ENCODE measurements at regions not wholly inside any gene's neighbourhood (a gene's known extent, or its start where the extent isn't known, plus 50 kb on each side); places are given as distances from the start of the nearest gene placed in this dataset.

DNA sequence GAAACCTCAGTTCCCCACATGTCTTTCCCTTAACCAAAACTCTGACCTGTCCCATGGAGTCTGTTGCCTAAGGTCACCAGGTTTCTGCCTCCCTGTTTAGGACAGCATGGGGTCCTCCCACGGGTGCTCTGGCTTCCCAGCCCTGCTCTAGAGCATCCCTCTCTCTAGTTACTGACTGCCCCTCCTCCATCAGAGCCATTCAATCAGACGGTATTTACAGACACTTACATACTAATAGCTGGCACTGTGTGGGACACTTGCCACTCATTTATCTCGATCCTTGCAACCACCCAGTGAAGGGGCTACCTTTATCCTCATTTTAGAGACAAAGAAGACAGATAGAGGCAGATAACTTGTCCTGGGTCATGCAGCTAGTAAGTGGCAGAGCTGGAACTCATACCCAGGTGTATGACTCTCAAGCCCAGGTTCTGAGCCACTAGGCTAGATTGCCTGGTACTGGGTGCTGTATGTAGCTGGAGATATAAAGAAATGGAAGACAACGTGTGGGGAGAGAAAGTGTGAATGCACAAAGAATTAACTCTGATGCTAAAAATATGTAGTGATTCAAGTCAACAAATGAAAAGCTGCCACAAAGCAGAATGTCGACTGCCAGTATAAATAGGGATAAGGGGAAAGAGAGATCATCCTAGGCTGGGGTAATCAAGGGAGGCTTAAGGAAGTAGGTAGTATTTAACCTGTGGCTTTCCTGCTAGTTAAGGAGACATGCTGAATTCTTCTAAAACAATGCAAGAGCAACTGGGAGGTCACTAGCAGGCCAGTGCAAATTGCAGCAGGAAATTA lies 52.5 kb upstream of the PDE8B start:
- H3K4me3 Mint-ChIP-seq, result no peak overlapping the region
- no peaks in the 10 kb centered on the region for H3K4me1 Mint-ChIP-seq (ENCODE audit: unreplicated experiment)
- no peaks in the 10 kb centered on the region for H3K27me3 Mint-ChIP-seq
- no peak for DNase-seq (ENCODE audit: extremely low spot score, unreplicated experiment)
- TF ChIP-seq, protein P1, sequence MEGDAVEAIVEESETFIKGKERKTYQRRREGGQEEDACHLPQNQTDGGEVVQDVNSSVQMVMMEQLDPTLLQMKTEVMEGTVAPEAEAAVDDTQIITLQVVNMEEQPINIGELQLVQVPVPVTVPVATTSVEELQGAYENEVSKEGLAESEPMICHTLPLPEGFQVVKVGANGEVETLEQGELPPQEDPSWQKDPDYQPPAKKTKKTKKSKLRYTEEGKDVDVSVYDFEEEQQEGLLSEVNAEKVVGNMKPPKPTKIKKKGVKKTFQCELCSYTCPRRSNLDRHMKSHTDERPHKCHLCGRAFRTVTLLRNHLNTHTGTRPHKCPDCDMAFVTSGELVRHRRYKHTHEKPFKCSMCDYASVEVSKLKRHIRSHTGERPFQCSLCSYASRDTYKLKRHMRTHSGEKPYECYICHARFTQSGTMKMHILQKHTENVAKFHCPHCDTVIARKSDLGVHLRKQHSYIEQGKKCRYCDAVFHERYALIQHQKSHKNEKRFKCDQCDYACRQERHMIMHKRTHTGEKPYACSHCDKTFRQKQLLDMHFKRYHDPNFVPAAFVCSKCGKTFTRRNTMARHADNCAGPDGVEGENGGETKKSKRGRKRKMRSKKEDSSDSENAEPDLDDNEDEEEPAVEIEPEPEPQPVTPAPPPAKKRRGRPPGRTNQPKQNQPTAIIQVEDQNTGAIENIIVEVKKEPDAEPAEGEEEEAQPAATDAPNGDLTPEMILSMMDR (conservative IDR thresholded peaks at IDR 0.05), result no peak
- H3K36me3 Mint-ChIP-seq, result no peaks in the 10 kb centered on the region
- H3K9me3 Mint-ChIP-seq, result no peaks in the 10 kb centered on the region
- H3K27ac Mint-ChIP-seq, result no peak overlapping the region

DNA sequence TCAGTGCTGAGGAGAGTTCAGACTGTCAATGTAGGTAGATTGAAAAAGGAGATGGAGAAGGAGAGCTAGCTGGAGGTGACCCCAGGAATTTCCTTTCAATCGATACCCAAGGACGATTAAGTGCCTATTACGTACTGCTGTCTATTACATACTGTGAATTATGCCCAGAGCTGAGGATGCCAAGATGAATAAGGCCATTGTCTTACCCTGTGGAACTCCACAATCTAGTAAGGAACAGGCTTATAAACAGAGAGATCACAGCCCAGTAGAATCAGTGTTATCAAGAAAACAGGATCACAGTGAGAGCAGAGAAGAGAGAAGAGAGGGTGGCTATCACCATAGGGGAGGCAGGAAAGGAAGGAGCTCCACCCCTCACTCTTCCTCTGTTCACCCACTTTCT lies 54.1 kb upstream of the PDE8B start:
- DNase-seq (ENCODE audit: extremely low spot score, unreplicated experiment), result no peak
- Mint-ChIP-seq H3K4me3 (no peak overlapping the region), H3K4me1 (ENCODE audit: unreplicated experiment) (no peaks in the 10 kb centered on the region), H3K27ac (no peak overlapping the region), H3K9me3 (no peaks in the 10 kb centered on the region), H3K27me3 (no peaks in the 10 kb centered on the region), H3K36me3 (no peaks in the 10 kb centered on the region)
- TF ChIP-seq, protein P1 (conservative IDR thresholded peaks at IDR 0.05), result no peak

DNA sequence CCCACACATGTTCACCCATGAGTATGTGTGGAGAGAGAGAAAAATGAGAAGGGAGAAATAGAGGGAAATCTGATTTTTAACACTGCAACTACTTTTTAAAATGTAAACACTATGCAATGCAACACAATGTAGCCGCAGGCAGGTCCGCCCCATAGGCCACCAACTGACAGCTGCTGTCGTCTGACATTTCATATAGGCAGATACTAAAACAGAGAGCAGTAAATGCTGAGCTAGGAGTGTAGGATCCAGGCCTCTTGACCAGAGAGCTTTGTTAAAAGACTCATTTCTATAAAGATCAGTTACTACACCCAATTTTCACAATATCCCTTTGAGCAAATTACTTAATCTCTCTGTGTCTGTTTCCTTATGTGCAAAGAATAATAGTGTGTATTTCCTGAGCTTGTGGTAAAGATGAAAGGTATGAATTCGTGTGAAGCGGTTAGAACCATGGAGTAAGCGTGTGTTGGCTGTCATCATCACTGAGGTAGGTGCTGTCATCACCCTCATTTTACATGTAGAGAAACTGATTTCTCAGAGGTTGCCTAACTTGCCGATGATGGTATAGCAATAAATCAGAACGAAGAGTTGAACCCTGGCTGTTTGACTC lies 55.2 kb upstream of the PDE8B start:
- H3K27me3 Mint-ChIP-seq, result no peaks in the 10 kb centered on the region
- TF ChIP-seq, protein P1 (conservative IDR thresholded peaks at IDR 0.05), result no peak
- no peak overlapping the region for H3K4me3 Mint-ChIP-seq
- H3K9me3 Mint-ChIP-seq, result no peaks in the 10 kb centered on the region
- H3K36me3 Mint-ChIP-seq, result no peaks in the 10 kb centered on the region
- no peak overlapping the region for H3K27ac Mint-ChIP-seq
- DNase-seq (ENCODE audit: extremely low spot score, unreplicated experiment), result no peak
- no peaks in the 10 kb centered on the region for H3K4me1 Mint-ChIP-seq (ENCODE audit: unreplicated experiment)

DNA sequence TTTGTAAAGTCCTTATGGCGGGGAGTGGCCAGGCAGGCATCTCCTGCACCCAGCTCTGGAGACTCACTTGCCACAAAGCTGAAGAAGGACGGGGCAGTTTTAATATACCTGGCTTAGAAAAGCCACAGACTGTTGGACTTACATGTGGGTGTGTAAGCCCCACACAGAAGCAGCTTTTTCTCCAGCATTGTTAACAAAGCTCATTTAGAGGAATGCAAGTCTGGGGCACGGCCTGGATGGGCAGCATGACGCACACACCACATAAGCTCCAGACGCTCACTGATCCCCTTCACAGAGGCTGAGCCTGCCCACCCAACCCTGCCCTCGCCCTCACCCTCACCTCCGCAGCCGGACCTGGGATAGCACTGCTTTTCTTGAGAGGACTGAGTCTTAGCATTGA lies 58.0 kb upstream of the PDE8B start:
- Mint-ChIP-seq H3K9me3 (no peaks in the 10 kb centered on the region), H3K4me3 (no peak overlapping the region), H3K4me1 (ENCODE audit: unreplicated experiment) (no peaks in the 10 kb centered on the region), H3K27ac (no peak overlapping the region), H3K36me3 (no peaks in the 10 kb centered on the region), H3K27me3 (no peaks in the 10 kb centered on the region)
- DNase-seq (ENCODE audit: extremely low spot score, unreplicated experiment), result no peak
- TF ChIP-seq, protein P1 (conservative IDR thresholded peaks at IDR 0.05), result no peak

DNA sequence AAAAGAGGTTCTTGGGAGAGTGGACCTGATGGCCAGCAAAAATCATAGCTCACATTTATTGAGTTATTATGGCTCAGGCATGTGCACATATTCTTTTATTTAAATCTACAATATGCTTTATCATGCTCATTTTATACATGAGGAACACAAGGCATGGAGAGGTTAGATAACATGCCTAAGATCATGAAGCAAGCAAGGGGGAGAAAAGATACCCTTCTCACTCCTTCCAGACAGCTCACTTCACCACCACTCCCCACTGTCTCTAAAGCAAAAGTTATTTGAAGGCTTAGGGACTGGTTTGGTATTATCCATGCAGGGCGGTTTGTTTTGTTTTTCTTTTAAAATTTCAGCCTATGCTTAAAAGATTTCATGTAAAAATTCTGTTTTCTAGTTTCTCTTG lies 59.0 kb upstream of the PDE8B start:
- H3K9me3 Mint-ChIP-seq, result no peaks in the 10 kb centered on the region
- no peaks in the 10 kb centered on the region for H3K4me1 Mint-ChIP-seq (ENCODE audit: unreplicated experiment)
- no peak overlapping the region for H3K4me3 Mint-ChIP-seq
- no peaks in the 10 kb centered on the region for H3K36me3 Mint-ChIP-seq
- H3K27ac Mint-ChIP-seq, result no peak overlapping the region
- no peak for DNase-seq (ENCODE audit: extremely low spot score, unreplicated experiment)
- no peaks in the 10 kb centered on the region for H3K27me3 Mint-ChIP-seq
- TF ChIP-seq, protein P1 (conservative IDR thresholded peaks at IDR 0.05), result no peak

Measured in type B pancreatic cell (in vitro differentiated cells).